DND-41 (cell line): ENCODE measurements at regions not wholly inside any gene's neighbourhood (a gene's known extent, or its start where the extent isn't known, plus 50 kb on each side); places are given as distances from the start of the nearest gene placed in this dataset.

Experiments used
- ATAC-seq: fragments of 200-7000 bp; cut with Tn5 transposase; 3 replicates; pipeline ENCODE4 v1.9.1; 2021; ENCODE audit warnings: low read depth; ENCODE audit not compliant: insufficient read depth
- DNase-seq: peaks from one replicate; pipeline ENCODE4 v3.0.0-alpha.2; 2020
- H2AFZ ChIP-seq: 2 replicates; pipeline ENCODE4 v1.6.0; 2012; ENCODE audit warnings: low read depth, low read length
- H3K27ac ChIP-seq: 2 replicates; pipeline ENCODE4 v1.5.1; 2012; ENCODE audit warnings: low read length, inconsistent platforms
- H3K27me3 ChIP-seq: fragments of 200-600 bp; sonication (generic); 2 replicates; pipeline ENCODE4 v1.6.0; 2012; ENCODE audit warnings: low read length, mild to moderate bottlenecking, inconsistent platforms; ENCODE audit not compliant: insufficient read depth, poor library complexity
- H3K36me3 ChIP-seq: 2 replicates; pipeline ENCODE4 v1.5.1; 2012; ENCODE audit warnings: low read length, inconsistent platforms; ENCODE audit not compliant: insufficient read depth
- H3K4me1 ChIP-seq: 2 replicates; pipeline ENCODE4 v1.5.1; 2012; ENCODE audit warnings: mild to moderate bottlenecking, low read length; ENCODE audit not compliant: insufficient read depth
- H3K4me2 ChIP-seq: 2 replicates; pipeline ENCODE4 v1.6.0; 2012; ENCODE audit warnings: mild to moderate bottlenecking, moderate library complexity, low read length, inconsistent platforms; ENCODE audit not compliant: insufficient read depth
- H3K4me3 ChIP-seq, 2 experiments: fragments of 200-600 bp in 1 of 2; shearing (Covaris generic) in 1 of 2; 2 replicates each; pipeline ENCODE4 v1.5.1; 2012 to 2016; ENCODE audit warnings: inconsistent platforms in 2 of 2, low read length in 2 of 2, mild to moderate bottlenecking in 2 of 2, low read depth in 1 of 2, moderate library complexity in 1 of 2
- H3K79me2 ChIP-seq: 2 replicates; pipeline ENCODE4 v1.6.0; 2012; ENCODE audit warnings: low read length, inconsistent platforms; ENCODE audit not compliant: insufficient read depth
- H3K9ac ChIP-seq: 2 replicates; pipeline ENCODE4 v1.6.0; 2012; ENCODE audit warnings: low read depth, mild to moderate bottlenecking, inconsistent platforms, low read length, moderate library complexity
- H3K9me3 ChIP-seq: 2 replicates; pipeline ENCODE4 v1.5.1; 2012; ENCODE audit warnings: low read length, moderate library complexity, mild to moderate bottlenecking, inconsistent platforms; ENCODE audit not compliant: insufficient read depth, severe bottlenecking
- H4K20me1 ChIP-seq: 2 replicates; pipeline ENCODE4 v1.6.0; 2012; ENCODE audit warnings: low read length; ENCODE audit not compliant: insufficient read depth
- CTCF ChIP-seq: IDR thresholded peaks from 2 replicates; pipeline ENCODE4 v1.5.1; 2012; ENCODE audit warnings: borderline replicate concordance, low read length, moderate library complexity, mild to moderate bottlenecking; ENCODE audit not compliant: poor library complexity, severe bottlenecking; ENCODE audit errors: extremely low read depth
- EZH2 ChIP-seq: IDR thresholded peaks from 3 replicates; pipeline ENCODE4 v1.6.1; 2012; ENCODE audit warnings: borderline replicate concordance, low read depth, mild to moderate bottlenecking, moderate library complexity, low read length, inconsistent platforms; ENCODE audit not compliant: severe bottlenecking

DNA sequence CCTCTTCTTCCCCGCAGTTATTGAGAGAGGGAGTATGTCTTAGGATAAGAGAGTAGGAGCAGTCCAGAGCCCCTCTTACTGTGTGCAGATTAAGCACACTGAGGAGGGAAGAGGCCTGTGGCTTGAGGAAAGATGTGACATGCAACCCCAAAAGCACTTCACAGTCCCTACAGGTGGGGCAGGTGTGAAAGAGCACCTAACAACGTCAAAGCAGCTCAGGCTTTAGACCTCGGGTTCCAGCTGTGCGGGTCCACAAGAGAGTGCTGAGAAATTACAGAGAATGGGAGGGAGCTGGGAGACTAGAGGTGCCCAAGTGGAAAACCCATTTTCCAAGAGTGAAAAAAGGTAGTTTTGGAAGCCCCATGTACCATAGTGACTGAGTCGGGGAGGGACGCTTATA lies 127.6 kb downstream of the SLC25A47 start:
- H3K9me3 ChIP-seq, result no peaks in the 10 kb centered on the region
- TF ChIP-seq EZH2 (no peak), CTCF (no peak)
- no peak overlapping the region for H2AFZ ChIP-seq
- no peak overlapping the region for H3K27ac ChIP-seq
- H3K4me1 ChIP-seq, result peaks cover 16% of the 10 kb centered on the region
- H3K79me2 ChIP-seq, result no peaks in the 10 kb centered on the region
- ATAC-seq (no peak), DNase-seq (no peak)
- H3K9ac ChIP-seq, result no peak overlapping the region
- H3K4me3 ChIP-seq, result no peak overlapping the region
- H3K4me2 ChIP-seq, result no peak overlapping the region
- H4K20me1 ChIP-seq, result no peaks in the 10 kb centered on the region
- H3K36me3 ChIP-seq, result no peaks in the 10 kb centered on the region
- H3K27me3 ChIP-seq, result no peaks in the 10 kb centered on the region

DNA sequence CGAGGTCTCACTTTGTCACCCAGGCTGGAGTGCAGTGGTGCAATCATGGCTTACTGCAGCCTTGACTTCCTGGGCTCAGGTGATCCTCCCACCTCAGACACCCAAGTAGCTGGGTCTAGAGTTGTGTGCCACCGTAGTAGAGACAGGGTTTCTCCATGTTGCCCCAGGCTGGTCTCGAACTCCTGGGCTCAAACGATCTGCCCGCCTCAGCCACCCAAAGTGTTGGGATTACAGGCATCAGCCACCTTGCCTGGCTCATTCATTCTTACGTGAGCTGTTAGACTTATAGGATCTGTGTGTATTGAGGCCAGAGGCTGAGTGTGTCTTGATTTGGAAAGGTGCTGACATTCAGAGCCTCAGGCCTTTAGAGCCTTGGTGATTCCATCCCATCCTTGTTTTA lies 128.1 kb downstream of the SLC25A47 start:
- TF ChIP-seq EZH2 (no peak), CTCF (no peak)
- no peak for ATAC-seq
- no peak overlapping the region for H2AFZ ChIP-seq
- peaks cover 13% of the 10 kb centered on the region for H3K4me1 ChIP-seq
- H3K9me3 ChIP-seq, result no peaks in the 10 kb centered on the region
- DNase-seq, result no peak
- H3K79me2 ChIP-seq, result no peaks in the 10 kb centered on the region
- H3K36me3 ChIP-seq, result no peaks in the 10 kb centered on the region
- no peak overlapping the region for H3K9ac ChIP-seq
- H3K4me3 ChIP-seq, result no peak overlapping the region
- H4K20me1 ChIP-seq, result no peaks in the 10 kb centered on the region
- no peak overlapping the region for H3K4me2 ChIP-seq
- no peaks in the 10 kb centered on the region for H3K27me3 ChIP-seq
- no peak overlapping the region for H3K27ac ChIP-seq

DNA sequence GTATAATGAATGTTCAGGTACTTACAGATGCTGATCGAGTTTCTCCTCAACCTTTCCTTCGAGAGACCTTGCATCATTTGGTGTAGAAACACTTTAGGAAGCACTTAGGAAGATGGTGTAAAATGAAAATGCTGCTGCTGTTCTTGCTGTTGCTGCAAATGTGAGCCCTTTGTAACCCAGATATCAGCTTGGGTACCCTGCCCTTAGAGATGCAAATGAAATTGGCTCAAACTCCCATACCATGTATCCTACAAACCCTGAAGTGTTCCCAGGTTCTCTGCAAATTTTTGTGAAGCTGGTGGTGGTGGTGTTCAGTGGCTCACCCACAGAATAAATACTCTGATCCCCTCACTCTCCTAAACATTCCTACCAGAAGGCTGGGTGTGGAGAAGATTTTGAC lies 130.8 kb downstream of the SLC25A47 start:
- no peak for ATAC-seq
- no peak overlapping the region for H2AFZ ChIP-seq
- H3K4me3 ChIP-seq, result no peak overlapping the region
- H3K36me3 ChIP-seq, result no peaks in the 10 kb centered on the region
- TF ChIP-seq CTCF (no peak), EZH2 (no peak)
- H3K4me2 ChIP-seq, result no peak overlapping the region
- no peak for DNase-seq
- H3K9ac ChIP-seq, result no peak overlapping the region
- no peaks in the 10 kb centered on the region for H4K20me1 ChIP-seq
- H3K27me3 ChIP-seq, result no peaks in the 10 kb centered on the region
- no peaks in the 10 kb centered on the region for H3K4me1 ChIP-seq
- H3K79me2 ChIP-seq, result no peaks in the 10 kb centered on the region
- no peak overlapping the region for H3K27ac ChIP-seq
- H3K9me3 ChIP-seq, result no peaks in the 10 kb centered on the region

DNA sequence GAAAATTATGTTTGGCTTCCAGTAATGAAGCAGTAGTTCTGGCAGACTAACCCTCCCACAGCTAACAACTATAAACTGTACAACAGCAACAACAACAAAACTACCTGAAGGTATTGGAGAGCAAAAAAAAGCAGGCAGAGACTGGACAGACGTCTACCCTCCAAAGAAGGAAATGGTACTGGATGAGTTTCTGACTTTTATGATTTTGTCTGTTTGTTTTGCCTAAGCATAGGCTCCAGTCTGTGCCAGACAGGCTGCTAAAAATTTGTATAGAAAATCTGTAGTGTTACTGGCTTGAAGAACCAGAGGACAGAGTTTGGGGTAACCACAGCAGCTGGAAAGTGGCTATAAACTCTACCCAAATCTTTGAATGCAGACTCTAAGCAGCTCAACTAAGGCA lies 131.3 kb downstream of the SLC25A47 start:
- Histone ChIP-seq H3K27ac (no peak overlapping the region), H3K27me3 (no peaks in the 10 kb centered on the region), H3K4me3 (no peak overlapping the region), H3K79me2 (no peaks in the 10 kb centered on the region), H3K36me3 (no peaks in the 10 kb centered on the region), H2AFZ (no peak overlapping the region), H3K9me3 (no peaks in the 10 kb centered on the region), H4K20me1 (no peaks in the 10 kb centered on the region), H3K4me1 (no peaks in the 10 kb centered on the region), H3K9ac (no peak overlapping the region), H3K4me2 (no peak overlapping the region)
- ATAC-seq, result no peak
- no peak for DNase-seq
- TF ChIP-seq EZH2 (no peak), CTCF (no peak)
